DND-41 (cell line): ENCODE measurements at regions not wholly inside any gene's neighbourhood (a gene's known extent, or its start where the extent isn't known, plus 50 kb on each side); places are given as distances from the start of the nearest gene placed in this dataset.

Source experiments
- EZH2 ChIP-seq: IDR thresholded peaks from 3 replicates; pipeline ENCODE4 v1.6.1; 2012; ENCODE audit warnings: borderline replicate concordance, low read depth, mild to moderate bottlenecking, moderate library complexity, low read length, inconsistent platforms; ENCODE audit not compliant: severe bottlenecking
- TF ChIP-seq, protein P1 (sequence below): IDR thresholded peaks from 2 replicates; pipeline ENCODE4 v1.5.1; 2012; ENCODE audit warnings: borderline replicate concordance, low read length, moderate library complexity, mild to moderate bottlenecking; ENCODE audit not compliant: poor library complexity, severe bottlenecking; ENCODE audit errors: extremely low read depth

DNA sequence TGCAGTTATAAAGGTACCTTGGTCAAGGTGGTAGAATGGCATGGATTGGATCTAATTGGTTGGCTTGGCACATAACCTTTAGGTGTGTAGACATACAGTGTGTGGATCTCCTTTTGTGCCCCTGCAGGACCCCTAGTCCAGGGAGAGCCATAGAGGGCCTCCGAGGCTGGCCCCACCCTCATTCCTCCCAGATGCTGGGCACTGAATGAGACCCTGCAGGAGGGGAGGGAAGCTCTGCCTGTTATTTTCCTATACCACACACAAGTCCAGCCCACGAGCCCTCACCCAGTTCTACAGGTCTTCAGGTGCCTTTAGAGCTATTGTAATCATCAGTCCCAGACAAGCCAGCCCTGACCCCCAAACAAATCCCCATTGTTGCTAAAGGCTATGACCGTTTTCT is 58.9 kb downstream of the KCNF1 start:
- TF ChIP-seq, protein P1, sequence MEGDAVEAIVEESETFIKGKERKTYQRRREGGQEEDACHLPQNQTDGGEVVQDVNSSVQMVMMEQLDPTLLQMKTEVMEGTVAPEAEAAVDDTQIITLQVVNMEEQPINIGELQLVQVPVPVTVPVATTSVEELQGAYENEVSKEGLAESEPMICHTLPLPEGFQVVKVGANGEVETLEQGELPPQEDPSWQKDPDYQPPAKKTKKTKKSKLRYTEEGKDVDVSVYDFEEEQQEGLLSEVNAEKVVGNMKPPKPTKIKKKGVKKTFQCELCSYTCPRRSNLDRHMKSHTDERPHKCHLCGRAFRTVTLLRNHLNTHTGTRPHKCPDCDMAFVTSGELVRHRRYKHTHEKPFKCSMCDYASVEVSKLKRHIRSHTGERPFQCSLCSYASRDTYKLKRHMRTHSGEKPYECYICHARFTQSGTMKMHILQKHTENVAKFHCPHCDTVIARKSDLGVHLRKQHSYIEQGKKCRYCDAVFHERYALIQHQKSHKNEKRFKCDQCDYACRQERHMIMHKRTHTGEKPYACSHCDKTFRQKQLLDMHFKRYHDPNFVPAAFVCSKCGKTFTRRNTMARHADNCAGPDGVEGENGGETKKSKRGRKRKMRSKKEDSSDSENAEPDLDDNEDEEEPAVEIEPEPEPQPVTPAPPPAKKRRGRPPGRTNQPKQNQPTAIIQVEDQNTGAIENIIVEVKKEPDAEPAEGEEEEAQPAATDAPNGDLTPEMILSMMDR = no peak
- no peak for TF ChIP-seq EZH2
